ENCODE measurements at regions not wholly inside any gene's neighbourhood (a gene's known extent, or its start where the extent isn't known, plus 50 kb on each side); places are given as distances from the start of the nearest gene placed in this dataset.
"Not testable (repeated sequence)": the region's sequence is repeated elsewhere in the genome, so short reads cannot be mapped to it uniquely, and the experiment has no call there.

DNA sequence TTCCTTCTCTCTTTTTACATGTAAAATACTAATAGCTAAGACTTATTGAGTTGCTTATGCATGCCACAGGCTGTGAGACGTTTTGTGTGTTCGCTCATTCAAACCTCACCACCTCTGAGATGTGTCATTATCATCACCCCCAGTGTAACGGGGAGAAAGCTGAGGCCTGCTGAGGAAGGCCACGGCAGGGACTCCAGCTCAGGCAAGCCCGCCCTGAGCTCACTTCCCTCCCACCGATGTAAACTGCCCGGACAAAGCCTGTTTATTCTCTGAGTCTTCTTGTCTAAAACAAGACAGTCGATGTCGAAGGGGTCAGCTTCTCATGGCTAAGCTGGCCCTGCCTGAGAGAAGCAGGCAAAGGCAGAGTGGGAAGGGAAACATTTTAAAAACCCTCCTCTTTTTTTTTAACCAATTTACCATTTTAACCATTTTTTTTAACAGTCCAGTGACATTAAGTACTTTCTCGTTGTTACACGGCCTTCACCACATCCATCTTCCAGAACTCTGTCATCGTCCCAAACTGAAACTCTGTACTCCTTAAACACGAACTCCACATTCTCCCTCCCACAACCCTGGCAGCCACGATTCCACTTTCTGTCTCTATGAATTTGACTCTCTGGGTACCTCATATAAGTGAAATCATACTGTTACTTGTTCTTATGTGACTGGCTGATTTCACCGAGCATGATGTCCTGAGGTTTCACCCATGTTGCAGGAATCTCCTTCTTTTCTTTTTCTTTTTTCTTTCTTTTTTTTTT is 204.8 kb upstream of the GALNT2 start:
- no peak overlapping the region for H3K4me3 ChIP-seq (ENCODE audit: low read length)
- no peak for TF ChIP-seq CTCF (conservative IDR thresholded peaks at IDR 0.05; ENCODE audit: low read depth, low read length)
- no peak for DNase-seq (ENCODE audit: low read depth)

DNA sequence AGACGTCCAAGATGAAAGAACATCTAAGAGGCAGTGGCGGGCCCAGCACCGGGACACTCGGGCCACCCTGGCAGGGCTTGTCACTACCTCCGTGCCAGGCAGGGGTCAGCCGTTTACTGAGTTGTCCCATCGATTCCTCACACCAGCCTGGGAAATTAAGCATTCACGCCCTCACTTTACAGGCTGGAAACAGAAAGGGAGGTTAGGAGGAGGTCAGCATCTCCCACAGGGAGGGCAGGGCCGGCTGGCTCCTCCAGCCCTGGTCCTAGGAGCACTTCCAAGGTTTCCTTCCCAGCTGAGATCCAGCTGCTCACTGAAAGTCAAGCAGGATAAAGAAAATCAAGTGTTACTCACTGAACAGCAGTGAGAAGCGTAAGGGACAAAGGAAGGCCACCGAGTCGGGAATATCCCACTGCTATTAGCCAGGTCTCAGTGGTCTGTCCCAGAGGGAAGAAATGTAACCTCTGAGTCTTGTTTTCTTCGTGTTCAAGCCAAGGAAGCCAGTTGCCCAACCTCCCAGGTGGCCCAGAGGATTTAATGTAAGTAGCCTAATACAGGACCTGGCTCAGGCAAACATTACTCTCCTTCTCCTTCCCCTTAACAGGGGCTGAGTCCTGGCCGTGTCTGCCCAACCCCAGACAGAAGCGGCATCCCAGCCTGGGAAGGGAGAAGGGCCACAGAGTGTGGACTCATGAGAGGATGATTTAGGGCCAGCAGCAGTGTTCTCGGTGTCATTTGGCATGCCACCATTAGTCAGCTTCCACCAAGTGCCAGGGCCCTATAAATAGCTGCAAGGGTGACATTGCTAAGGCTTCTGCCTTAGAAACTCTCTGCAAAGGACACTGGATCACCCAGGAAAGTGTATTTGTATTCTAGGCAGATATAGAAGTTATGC is 203.1 kb upstream of the GALNT2 start:
- no peak overlapping the region for H3K4me3 ChIP-seq (ENCODE audit: low read length)
- no peak for TF ChIP-seq CTCF (conservative IDR thresholded peaks at IDR 0.05; ENCODE audit: low read depth, low read length)
- no peak for DNase-seq (ENCODE audit: low read depth)

GRCh38 chr1:229864686-229865230 is 202.3 kb upstream of the GALNT2 start:
- no peak overlapping the region for H3K4me3 ChIP-seq (ENCODE audit: low read length)
- no peak for TF ChIP-seq CTCF (conservative IDR thresholded peaks at IDR 0.05; ENCODE audit: low read depth, low read length)
- no peak for DNase-seq (ENCODE audit: low read depth)

- DNase-seq (ENCODE audit: low read depth); H3K4me3 ChIP-seq (ENCODE audit: low read length): not testable (repeated sequence)
Measured at GRCh38 chr1:229865321-229865720, 201.7 kb upstream of the GALNT2 start.

GRCh38 chr1:229867726-229868125 is 199.3 kb upstream of the GALNT2 start:
- no peak overlapping the region for H3K4me3 ChIP-seq (ENCODE audit: low read length)
- no peak for DNase-seq (ENCODE audit: low read depth)
- TF ChIP-seq CTCF (conservative IDR thresholded peaks at IDR 0.05; ENCODE audit: low read depth, low read length): no peak

- DNase-seq (ENCODE audit: low read depth): no peak
- no peak overlapping the region for H3K4me3 ChIP-seq (ENCODE audit: low read length)
- no peak for TF ChIP-seq CTCF (conservative IDR thresholded peaks at IDR 0.05; ENCODE audit: low read depth, low read length)
Measured at GRCh38 chr1:229869240-229869639, 197.8 kb upstream of the GALNT2 start.

GRCh38 chr1:229869687-229870086 is 197.4 kb upstream of the GALNT2 start:
- DNase-seq (ENCODE audit: low read depth): no peak
- no peak overlapping the region for H3K4me3 ChIP-seq (ENCODE audit: low read length)
- no peak for TF ChIP-seq CTCF (conservative IDR thresholded peaks at IDR 0.05; ENCODE audit: low read depth, low read length)
